ENCODE measurements at regions not wholly inside any gene's neighbourhood (a gene's known extent, or its start where the extent isn't known, plus 50 kb on each side); places are given as distances from the start of the nearest gene placed in this dataset.

DNA sequence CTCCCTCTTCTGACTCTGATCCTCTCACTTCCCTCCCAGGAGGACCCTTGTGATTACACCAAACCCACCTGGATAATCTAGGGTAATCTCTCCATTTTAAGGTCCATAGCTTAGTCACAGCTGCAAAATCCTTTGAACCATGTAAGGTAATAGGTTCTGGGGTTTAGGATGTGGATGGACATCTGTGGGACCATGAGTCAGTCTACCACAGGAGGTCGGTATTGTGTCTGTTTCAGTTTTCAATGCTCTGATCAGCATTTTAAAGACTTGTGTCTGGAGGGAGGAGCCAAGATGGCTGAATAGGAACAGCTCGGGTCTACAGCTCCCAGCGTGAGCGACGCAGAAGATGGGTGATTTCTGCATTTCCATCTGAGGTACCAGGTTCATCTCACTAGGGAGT lies 112.6 kb downstream of the CAVIN4 start:
- no peak for TF ChIP-seq TAF1 (IDR thresholded peaks at IDR 0.05; ENCODE audit: borderline replicate concordance, insufficient read depth, low read length)
- no peak for TF ChIP-seq FOXP2 (optimal IDR thresholded peaks at IDR 0.05; ENCODE audit: borderline replicate concordance, extremely low read depth, extremely low read length, insufficient read depth)
- TF ChIP-seq SIN3A (IDR thresholded peaks at IDR 0.05; ENCODE audit: borderline replicate concordance, insufficient read depth, low read length): no peak
- TF ChIP-seq, protein P1, sequence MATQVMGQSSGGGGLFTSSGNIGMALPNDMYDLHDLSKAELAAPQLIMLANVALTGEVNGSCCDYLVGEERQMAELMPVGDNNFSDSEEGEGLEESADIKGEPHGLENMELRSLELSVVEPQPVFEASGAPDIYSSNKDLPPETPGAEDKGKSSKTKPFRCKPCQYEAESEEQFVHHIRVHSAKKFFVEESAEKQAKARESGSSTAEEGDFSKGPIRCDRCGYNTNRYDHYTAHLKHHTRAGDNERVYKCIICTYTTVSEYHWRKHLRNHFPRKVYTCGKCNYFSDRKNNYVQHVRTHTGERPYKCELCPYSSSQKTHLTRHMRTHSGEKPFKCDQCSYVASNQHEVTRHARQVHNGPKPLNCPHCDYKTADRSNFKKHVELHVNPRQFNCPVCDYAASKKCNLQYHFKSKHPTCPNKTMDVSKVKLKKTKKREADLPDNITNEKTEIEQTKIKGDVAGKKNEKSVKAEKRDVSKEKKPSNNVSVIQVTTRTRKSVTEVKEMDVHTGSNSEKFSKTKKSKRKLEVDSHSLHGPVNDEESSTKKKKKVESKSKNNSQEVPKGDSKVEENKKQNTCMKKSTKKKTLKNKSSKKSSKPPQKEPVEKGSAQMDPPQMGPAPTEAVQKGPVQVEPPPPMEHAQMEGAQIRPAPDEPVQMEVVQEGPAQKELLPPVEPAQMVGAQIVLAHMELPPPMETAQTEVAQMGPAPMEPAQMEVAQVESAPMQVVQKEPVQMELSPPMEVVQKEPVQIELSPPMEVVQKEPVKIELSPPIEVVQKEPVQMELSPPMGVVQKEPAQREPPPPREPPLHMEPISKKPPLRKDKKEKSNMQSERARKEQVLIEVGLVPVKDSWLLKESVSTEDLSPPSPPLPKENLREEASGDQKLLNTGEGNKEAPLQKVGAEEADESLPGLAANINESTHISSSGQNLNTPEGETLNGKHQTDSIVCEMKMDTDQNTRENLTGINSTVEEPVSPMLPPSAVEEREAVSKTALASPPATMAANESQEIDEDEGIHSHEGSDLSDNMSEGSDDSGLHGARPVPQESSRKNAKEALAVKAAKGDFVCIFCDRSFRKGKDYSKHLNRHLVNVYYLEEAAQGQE (IDR thresholded peaks at IDR 0.05; ENCODE audit: insufficient read depth in 1 of 2, low read depth in 2 of 2, low read length in 2 of 2): no peak
- no peak for TF ChIP-seq POLR2AphosphoS5 (IDR thresholded peaks at IDR 0.05; ENCODE audit: low read depth, low read length)

DNA sequence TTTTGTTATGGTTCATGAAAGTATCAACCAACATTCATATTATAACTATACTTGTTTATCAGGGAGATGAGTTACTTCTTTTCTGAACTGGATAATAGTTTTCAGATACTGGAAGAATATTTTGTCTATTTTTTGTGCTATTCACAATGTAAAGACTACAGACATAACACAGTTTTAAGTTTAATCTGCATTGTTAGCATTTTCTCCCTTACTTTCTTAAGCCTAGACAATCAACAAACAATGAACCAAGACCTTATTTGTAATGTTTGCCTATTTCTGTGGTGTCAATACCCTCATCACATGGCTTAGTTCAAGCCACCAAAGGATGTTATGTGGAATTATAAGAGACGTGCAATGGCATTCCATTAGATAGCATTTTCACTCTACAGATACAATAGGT lies 119.5 kb downstream of the CAVIN4 start:
- no peak for TF ChIP-seq FOXP2 (optimal IDR thresholded peaks at IDR 0.05; ENCODE audit: borderline replicate concordance, extremely low read depth, extremely low read length, insufficient read depth)
- TF ChIP-seq, protein P1 (IDR thresholded peaks at IDR 0.05; ENCODE audit: insufficient read depth in 1 of 2, low read depth in 2 of 2, low read length in 2 of 2): no peak
- no peak for TF ChIP-seq TAF1 (IDR thresholded peaks at IDR 0.05; ENCODE audit: borderline replicate concordance, insufficient read depth, low read length)
- no peak for TF ChIP-seq SIN3A (IDR thresholded peaks at IDR 0.05; ENCODE audit: borderline replicate concordance, insufficient read depth, low read length)
- TF ChIP-seq POLR2AphosphoS5 (IDR thresholded peaks at IDR 0.05; ENCODE audit: low read depth, low read length): no peak

DNA sequence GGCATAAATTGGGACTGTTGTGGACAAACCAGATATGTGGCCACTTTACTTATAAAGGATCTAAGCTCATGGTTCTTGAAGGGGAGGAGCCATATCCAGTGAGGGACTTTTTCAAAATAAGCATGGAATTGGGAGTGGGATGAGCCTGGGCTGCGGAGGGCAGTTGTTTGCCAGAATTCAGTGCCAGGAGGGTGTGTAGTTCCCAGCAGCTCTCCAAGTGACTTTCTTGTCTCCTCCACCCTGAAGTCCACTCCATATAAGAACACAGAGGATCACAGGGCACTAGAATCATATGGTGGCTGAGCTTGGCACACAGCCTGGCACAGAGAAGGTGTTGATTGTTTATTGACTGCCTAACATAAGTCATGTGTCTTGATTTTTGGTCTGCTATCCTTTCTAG lies 121.1 kb downstream of the CAVIN4 start:
- TF ChIP-seq SIN3A (IDR thresholded peaks at IDR 0.05; ENCODE audit: borderline replicate concordance, insufficient read depth, low read length) (no peak), TAF1 (IDR thresholded peaks at IDR 0.05; ENCODE audit: borderline replicate concordance, insufficient read depth, low read length) (no peak), POLR2AphosphoS5 (IDR thresholded peaks at IDR 0.05; ENCODE audit: low read depth, low read length) (no peak), FOXP2 (optimal IDR thresholded peaks at IDR 0.05; ENCODE audit: borderline replicate concordance, extremely low read depth, extremely low read length, insufficient read depth) (no peak)
- TF ChIP-seq, protein P1 (IDR thresholded peaks at IDR 0.05; ENCODE audit: insufficient read depth in 1 of 2, low read depth in 2 of 2, low read length in 2 of 2): no peak

DNA sequence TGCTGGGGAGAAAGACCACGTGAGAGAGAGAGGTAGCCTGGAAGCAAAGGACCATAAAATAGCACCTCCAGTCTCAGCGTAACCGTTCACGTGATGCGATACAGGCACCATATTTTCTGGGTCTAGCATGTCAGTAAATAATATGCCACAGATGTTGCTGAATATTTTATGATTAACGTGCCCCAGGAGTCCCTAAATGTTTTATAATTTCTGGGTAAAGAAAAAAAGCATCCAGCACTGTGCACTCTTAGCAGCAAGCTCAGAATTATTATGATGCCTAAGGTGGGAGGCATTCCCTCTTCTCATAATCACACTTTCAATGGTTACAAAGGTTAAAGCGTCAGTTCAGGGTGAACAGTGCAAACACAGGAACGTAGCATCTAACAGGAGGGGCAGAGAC lies 121.8 kb downstream of the CAVIN4 start:
- TF ChIP-seq FOXP2 (optimal IDR thresholded peaks at IDR 0.05; ENCODE audit: borderline replicate concordance, extremely low read depth, extremely low read length, insufficient read depth): no peak
- TF ChIP-seq SIN3A (IDR thresholded peaks at IDR 0.05; ENCODE audit: borderline replicate concordance, insufficient read depth, low read length): no peak
- TF ChIP-seq, protein P1 (IDR thresholded peaks at IDR 0.05; ENCODE audit: insufficient read depth in 1 of 2, low read depth in 2 of 2, low read length in 2 of 2): no peak
- no peak for TF ChIP-seq POLR2AphosphoS5 (IDR thresholded peaks at IDR 0.05; ENCODE audit: low read depth, low read length)
- no peak for TF ChIP-seq TAF1 (IDR thresholded peaks at IDR 0.05; ENCODE audit: borderline replicate concordance, insufficient read depth, low read length)
